ENCODE measurements at regions not wholly inside any gene's neighbourhood (a gene's known extent, or its start where the extent isn't known, plus 50 kb on each side); places are given as distances from the start of the nearest gene placed in this dataset.

DNA sequence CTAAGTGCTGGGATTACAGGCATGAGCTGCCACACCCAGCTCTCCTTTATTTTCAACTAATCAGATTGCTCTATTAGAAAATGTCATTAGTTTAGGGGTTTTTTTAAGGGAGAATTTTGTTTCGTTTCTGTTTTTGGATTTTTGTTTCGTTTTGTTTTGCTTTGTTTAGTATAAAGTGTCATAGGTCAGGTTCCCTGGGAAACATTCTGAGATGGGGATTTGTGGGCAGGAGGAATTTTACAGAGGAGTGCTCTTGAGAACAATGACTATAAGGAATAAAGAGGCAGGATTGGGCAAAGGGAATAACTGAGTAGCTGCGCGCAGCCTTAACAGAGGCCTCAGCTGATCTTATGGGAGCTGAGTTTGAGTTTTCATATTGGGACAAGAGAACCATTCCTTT, 86.8 kb upstream of the NR2F2 start:
- H3K9me3 Mint-ChIP-seq, result peaks cover 2% of the 10 kb centered on the region
- no peaks in the 10 kb centered on the region for H3K36me3 Mint-ChIP-seq
- CTCF ChIA-PET, result no interaction called here
- no peaks in the 10 kb centered on the region for H3K4me1 Mint-ChIP-seq
- no peak for DNase-seq
- H3K4me3 Mint-ChIP-seq, result no peak overlapping the region
- no peak overlapping the region for H3K27ac Mint-ChIP-seq
- no peaks in the 10 kb centered on the region for H3K27me3 Mint-ChIP-seq

DNA sequence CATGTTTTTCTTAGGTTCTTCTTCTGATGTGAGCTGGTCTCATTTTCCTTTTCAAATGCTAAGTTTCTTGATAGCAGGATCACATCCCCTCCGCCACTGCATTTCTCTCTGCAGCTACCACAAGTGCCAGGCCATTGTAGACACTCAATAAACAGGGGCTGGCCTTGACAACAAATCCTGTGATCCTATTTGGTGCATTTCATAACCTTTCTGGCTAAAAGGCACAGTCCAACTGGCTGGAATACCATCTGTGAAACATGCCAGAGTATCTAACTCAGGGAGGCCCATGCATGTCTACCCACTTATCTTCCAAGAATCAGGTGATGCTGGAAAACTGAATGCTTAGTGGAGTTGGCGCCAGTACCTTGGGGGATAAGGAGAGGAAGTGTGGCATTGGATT, 85.2 kb upstream of the NR2F2 start:
- Mint-ChIP-seq H3K36me3 (no peaks in the 10 kb centered on the region), H3K4me1 (no peaks in the 10 kb centered on the region), H3K9me3 (peaks cover 2% of the 10 kb centered on the region), H3K4me3 (no peak overlapping the region), H3K27me3 (no peaks in the 10 kb centered on the region), H3K27ac (no peak overlapping the region)
- no peak for DNase-seq
- CTCF ChIA-PET, result no interaction called here

DNA sequence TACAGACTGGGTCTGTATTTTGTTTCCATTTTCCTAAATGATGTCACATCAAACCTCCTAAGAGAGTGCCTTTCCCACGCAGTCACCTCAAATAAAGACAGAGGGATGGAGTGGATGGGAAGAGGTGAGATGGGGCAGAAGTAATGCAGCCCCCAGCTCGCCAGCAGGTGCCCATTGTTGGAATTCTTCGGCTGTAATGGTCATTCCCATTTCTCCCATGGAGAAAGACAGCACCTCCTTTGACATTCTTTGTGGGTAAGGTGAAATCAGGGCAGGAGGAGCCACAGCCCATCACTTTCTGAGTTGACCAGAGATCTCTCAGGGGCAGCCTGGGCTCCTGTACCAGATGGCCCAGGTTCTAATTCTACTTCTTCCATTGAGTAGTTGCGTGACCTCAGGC, 84.4 kb upstream of the NR2F2 start:
- Mint-ChIP-seq H3K4me1 (no peaks in the 10 kb centered on the region), H3K36me3 (no peaks in the 10 kb centered on the region), H3K27me3 (no peaks in the 10 kb centered on the region), H3K27ac (no peak overlapping the region), H3K4me3 (no peak overlapping the region), H3K9me3 (peaks cover 2% of the 10 kb centered on the region)
- DNase-seq, result no peak
- CTCF ChIA-PET, result no interaction called here

DNA sequence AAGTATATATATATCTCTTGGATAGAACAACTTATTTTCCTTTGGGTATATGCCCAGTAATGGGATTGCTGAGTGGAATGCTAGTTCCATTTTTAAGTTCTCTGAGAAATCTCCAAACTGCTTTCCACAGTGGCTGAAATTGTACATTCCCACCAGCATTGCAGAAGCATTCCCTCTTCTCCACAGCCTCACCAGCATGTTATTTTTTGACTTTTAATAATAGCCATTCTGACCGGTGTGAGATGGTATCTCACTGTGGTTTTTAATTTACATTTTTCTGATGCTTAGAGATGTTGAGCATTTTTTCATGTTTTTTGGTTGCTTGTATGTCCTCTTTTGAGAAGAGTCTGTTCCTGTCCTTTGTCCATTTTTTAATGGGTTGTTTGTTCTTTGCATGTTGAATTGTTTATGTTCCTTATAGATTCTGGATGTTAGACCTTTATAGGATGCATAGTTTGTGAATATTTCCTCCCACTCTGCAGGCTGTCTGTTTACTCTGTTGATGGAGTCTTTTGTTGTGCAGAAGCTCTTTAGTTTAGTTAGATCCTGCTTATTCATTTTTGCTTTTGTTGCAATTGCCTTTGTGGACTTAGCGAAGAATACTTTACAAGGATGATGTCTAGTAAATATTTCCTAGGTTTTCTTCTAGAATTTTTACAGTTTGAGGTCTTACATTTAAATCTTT, 82.7 kb upstream of the NR2F2 start:
- Mint-ChIP-seq H3K4me3 (no peak overlapping the region), H3K4me1 (no peaks in the 10 kb centered on the region), H3K27me3 (no peaks in the 10 kb centered on the region), H3K36me3 (no peaks in the 10 kb centered on the region), H3K27ac (no peak overlapping the region), H3K9me3 (peaks cover 2% of the 10 kb centered on the region)
- DNase-seq, result no peak
- CTCF ChIA-PET, result interaction anchor here (0.6 kb wide), 1 partner anchor 1774 kb away, joined by 4 read pairs; no protein-coding TSS in a partner anchor

DNA sequence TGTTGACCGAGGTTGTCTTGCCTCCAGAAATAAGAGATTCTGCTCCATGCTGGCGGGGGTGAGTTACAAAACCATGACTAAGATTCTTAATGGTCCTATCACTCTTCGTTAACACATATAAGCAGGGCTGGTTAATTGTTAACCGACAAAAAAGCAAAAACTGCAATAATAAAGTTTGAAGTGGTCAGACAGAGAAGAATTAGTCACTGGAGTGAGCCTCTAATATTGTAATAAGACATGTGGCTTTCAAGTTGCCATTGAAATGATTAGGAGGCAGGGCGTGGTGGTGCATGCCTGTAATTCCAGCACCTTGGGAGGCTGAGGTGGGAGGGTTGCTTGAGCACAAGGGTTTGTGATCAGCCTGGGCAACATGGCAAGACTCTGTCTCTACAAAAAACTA, 78.4 kb upstream of the NR2F2 start:
- H3K9me3 Mint-ChIP-seq, result no peaks in the 10 kb centered on the region
- H3K27me3 Mint-ChIP-seq, result no peaks in the 10 kb centered on the region
- no peaks in the 10 kb centered on the region for H3K36me3 Mint-ChIP-seq
- no peak overlapping the region for H3K27ac Mint-ChIP-seq
- no peaks in the 10 kb centered on the region for H3K4me1 Mint-ChIP-seq
- no peak overlapping the region for H3K4me3 Mint-ChIP-seq
- CTCF ChIA-PET, result no interaction called here
- DNase-seq, result no peak

DNA sequence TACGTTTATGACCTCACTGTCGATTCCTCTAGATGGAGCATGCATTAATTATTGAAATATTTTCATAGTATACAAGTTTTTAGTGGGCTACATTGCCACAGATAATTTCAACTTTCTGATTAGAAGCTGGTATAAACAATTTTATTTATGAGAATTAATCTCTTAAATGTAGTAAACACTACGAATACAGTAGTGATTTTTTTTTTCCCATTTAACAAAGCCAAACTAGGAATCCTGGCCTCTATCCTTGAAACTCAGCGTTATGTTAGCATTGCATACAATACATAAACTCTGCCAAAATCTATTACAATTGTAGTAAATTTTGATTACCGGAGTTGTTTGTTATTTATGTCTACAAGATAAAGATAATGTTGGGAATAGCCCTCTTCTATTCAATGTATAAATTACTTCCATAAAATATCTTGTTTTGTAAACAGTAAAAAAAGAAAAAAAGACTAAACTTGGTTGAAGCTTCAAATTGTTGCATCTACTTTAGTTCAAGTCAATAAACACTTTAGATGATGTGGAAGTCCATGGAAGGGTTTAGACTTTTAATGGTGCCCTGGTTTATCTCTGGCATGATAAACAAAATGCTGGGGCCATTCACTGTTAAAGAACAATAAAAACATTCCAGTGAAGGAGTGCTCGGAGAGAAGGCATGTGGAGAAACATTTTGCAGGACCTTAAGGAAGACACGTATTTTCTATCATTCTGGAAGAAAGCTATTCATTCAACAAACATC, 77.3 kb upstream of the NR2F2 start:
- no peaks in the 10 kb centered on the region for H3K36me3 Mint-ChIP-seq
- CTCF ChIA-PET, result no interaction called here
- H3K9me3 Mint-ChIP-seq, result no peaks in the 10 kb centered on the region
- no peak overlapping the region for H3K4me3 Mint-ChIP-seq
- no peak overlapping the region for H3K27ac Mint-ChIP-seq
- DNase-seq, result no peak
- no peaks in the 10 kb centered on the region for H3K4me1 Mint-ChIP-seq
- no peaks in the 10 kb centered on the region for H3K27me3 Mint-ChIP-seq

DNA sequence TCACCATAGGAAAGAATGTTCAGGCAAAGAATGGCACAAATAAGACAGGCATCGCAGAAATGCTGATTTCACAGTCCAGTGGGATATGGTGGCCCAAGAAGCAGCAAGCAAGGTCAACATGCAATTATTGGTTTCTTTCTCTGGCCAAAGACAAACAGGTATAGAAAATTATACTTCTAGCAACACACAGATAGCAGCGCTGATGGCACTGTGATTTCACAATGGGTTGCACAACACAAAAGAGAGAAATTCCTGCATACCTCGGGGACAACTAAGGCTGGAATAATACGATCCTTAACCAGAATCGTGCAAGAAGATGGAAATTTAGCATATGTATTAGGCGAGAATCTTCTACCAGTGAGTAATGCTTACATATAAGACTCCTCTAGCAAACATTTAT, 76.3 kb upstream of the NR2F2 start:
- Mint-ChIP-seq H3K9me3 (no peaks in the 10 kb centered on the region), H3K27me3 (no peaks in the 10 kb centered on the region), H3K36me3 (no peaks in the 10 kb centered on the region), H3K27ac (no peak overlapping the region), H3K4me3 (no peak overlapping the region), H3K4me1 (no peaks in the 10 kb centered on the region)
- CTCF ChIA-PET, result no interaction called here
- no peak for DNase-seq

DNA sequence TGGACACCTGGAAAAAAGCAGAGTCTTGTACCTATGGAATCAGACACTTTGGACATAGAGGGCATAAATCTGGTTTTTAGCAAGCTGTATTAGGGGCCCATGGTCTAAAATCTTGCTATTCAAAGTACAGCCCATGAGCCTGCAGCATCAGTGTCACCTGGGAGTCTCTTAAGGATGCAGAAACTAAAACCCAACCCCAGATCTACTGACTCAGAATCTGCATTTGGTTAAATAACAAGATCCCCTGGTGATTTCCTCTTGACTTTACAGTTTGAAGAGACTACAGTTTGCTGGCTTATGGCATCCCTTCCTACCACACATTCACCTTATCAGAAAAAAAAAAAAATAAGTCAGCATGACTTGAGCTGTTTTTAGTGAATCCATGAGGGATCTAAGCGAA, 74.9 kb upstream of the NR2F2 start:
- Mint-ChIP-seq H3K27me3 (no peaks in the 10 kb centered on the region), H3K4me1 (no peaks in the 10 kb centered on the region), H3K9me3 (no peaks in the 10 kb centered on the region), H3K27ac (no peak overlapping the region), H3K4me3 (no peak overlapping the region), H3K36me3 (no peaks in the 10 kb centered on the region)
- CTCF ChIA-PET, result no interaction called here
- DNase-seq, result no peak

DNA sequence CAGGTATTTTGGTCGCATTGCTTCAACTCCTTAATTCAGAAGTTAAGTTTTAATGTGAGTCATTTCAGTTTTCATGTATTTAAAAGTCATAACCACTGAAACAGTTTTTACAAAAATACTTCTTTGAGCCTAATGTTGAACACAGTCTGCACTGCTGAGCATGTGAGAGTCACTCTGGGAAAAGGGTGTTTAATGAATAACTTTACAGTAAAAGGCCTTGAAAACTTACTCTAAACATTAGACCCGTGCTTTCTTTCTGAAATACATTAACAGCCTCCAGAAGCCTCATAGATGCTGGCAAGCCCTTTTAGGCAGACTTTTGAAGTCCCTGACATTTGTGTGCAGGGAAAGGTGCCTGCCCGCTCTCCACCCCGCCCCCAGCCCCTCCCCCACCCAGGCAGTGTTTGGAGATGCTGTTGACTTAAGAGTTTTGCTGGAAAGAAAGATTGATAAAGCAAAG, 68.9 kb upstream of the NR2F2 start:
- H3K4me3 Mint-ChIP-seq, result no peak overlapping the region
- no peak for DNase-seq
- no peaks in the 10 kb centered on the region for H3K27me3 Mint-ChIP-seq
- no peak overlapping the region for H3K27ac Mint-ChIP-seq
- no peaks in the 10 kb centered on the region for H3K36me3 Mint-ChIP-seq
- H3K9me3 Mint-ChIP-seq, result no peaks in the 10 kb centered on the region
- H3K4me1 Mint-ChIP-seq, result no peaks in the 10 kb centered on the region
- CTCF ChIA-PET, result no interaction called here

DNA sequence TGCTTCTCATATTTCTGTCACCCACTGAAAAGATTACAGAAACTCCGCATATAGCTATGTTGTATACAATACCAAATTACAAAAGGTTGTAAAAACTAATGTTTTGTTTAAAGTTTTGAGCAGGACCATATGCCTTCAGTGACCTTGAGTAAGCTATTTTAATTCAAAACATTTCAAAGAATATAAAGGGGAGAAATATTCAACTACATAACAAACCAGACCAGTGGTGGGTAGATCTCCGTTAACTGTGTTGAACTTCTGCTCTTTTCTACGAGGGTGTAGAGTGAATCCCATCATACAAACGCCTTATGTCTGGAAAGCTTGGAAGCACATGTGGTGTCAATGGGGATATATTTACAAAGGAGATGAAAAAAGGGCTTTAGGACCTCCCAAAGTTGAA, 68.4 kb upstream of the NR2F2 start:
- CTCF ChIA-PET, result no interaction called here
- Mint-ChIP-seq H3K27ac (no peak overlapping the region), H3K4me3 (no peak overlapping the region), H3K36me3 (no peaks in the 10 kb centered on the region), H3K4me1 (no peaks in the 10 kb centered on the region), H3K27me3 (no peaks in the 10 kb centered on the region), H3K9me3 (no peaks in the 10 kb centered on the region)
- no peak for DNase-seq

DNA sequence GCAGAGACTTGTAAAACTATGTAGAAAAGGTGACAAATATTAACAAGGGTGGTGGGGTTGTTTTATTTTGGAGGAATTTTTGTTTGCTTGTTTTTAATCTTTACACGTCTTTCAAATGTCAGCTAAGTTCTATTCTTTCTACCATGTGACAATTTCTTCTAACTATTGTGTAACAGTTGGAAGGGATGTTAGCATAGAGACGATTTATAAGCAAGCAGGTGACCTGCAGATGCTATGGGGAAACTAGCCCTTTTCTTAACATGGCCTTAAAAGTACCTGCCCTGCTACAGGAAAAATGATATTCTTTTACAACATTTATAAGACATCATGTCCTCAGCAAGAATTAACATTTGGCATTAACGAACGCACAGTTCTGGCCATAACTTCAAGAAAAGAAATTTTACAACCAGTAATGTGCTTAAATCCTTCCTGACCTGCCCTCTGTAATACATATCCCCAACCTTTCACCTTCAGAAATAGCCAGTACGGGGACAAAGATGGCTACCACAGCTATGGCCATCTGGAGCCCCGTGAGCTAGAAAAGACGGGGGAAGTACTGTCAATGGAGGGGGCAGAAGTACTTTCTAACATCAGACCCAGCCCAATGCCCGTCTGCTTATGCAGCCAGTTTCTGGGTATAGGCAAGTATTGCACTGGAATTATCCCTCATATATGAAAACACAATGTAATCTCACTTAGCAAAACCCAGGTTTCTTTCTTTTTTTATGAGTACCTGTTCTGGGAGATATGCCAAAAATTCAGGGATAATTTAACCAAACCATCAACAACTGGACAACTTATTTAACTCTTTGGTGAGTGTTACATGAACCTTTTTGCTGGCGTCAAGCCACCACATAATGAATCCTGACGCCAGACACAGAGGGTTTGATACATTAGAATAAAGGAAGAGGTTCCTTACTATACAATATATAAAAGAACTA, 67.7 kb upstream of the NR2F2 start:
- H3K9me3 Mint-ChIP-seq, result no peaks in the 10 kb centered on the region
- no peaks in the 10 kb centered on the region for H3K36me3 Mint-ChIP-seq
- no peaks in the 10 kb centered on the region for H3K27me3 Mint-ChIP-seq
- DNase-seq, result no peak
- H3K27ac Mint-ChIP-seq, result no peak overlapping the region
- no peaks in the 10 kb centered on the region for H3K4me1 Mint-ChIP-seq
- H3K4me3 Mint-ChIP-seq, result no peak overlapping the region
- CTCF ChIA-PET, result no interaction called here

DNA sequence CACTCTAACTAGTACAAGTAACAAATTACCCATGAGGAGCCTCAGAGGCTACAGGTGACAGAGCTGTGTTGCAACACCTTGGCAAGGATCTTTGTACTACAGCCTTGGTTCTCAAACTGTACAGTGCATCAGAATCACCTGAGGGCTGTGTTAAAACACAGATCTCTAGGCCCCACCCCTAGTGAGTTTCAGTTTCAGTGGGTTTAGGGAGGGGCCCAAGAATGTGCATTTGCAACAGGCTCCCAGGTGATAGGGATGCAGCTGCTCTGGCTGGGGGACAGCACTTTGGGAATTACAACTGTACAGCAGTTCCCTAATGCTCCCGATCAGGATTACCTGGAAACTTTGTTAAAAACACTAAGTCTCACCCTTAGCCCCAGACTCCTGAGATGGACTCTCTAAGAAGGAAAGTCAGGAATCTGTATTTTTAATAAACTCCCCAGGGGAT, 66.1 kb upstream of the NR2F2 start:
- DNase-seq, result no peak
- Mint-ChIP-seq H3K4me3 (no peak overlapping the region), H3K27me3 (no peaks in the 10 kb centered on the region), H3K27ac (no peak overlapping the region), H3K9me3 (no peaks in the 10 kb centered on the region), H3K36me3 (no peaks in the 10 kb centered on the region), H3K4me1 (no peaks in the 10 kb centered on the region)
- CTCF ChIA-PET, result no interaction called here

DNA sequence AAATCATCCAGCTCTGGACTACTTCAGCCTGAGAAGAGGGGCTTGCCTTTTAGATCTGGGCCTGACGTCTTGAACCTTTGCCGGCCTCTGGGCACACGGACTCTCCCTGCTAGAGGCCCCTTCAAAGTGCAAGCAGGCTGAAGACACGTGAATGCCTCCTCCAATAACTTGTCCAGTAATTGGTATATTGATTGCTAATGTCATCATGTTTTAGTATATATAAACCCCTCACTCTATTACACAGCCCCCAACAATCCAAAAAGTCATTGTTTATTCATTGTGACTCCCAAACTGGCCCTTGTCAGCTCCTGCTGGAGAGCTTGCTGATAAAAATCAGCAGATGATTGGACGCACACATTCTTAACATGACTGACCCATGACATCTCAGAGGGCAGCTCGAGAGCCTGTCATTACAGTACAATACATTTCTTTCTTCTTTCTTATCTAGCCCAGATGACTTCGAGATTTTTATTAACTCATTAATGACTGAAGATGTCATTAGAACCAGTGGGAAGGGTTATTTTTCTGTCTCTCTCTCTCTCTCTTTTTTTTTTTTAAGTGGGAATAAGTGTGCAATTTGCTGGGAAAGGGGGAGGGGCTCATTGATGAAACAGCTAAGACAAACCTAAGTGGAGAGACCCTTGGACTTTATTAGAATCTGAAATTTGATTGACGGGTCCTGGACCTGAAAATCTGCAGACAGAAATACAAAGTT, 65.5 kb upstream of the NR2F2 start:
- CTCF ChIA-PET, result no interaction called here
- no peak overlapping the region for H3K4me3 Mint-ChIP-seq
- DNase-seq, result no peak
- no peaks in the 10 kb centered on the region for H3K4me1 Mint-ChIP-seq
- H3K36me3 Mint-ChIP-seq, result no peaks in the 10 kb centered on the region
- H3K27me3 Mint-ChIP-seq, result no peaks in the 10 kb centered on the region
- H3K27ac Mint-ChIP-seq, result no peak overlapping the region
- no peaks in the 10 kb centered on the region for H3K9me3 Mint-ChIP-seq

DNA sequence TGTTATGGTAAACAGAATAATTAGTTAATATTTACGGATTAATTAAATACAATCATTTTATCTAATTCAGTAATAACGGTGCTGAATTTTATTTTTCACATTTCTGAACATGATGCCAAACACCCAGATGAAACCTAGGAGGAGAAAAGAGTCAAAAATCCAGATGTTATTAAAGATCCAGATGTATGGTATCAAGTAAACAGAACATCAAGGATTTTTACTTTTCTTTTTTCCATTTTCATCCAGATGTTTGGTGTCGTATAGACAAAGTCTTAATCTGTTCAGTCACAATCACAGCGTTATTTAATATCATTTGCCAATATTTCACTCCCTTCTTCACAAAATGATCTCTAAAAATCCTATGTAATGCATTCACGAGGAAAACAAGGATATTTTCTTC, 64.0 kb upstream of the NR2F2 start:
- H3K36me3 Mint-ChIP-seq, result no peaks in the 10 kb centered on the region
- no peak for DNase-seq
- no peaks in the 10 kb centered on the region for H3K27me3 Mint-ChIP-seq
- CTCF ChIA-PET, result no interaction called here
- H3K27ac Mint-ChIP-seq, result no peak overlapping the region
- no peaks in the 10 kb centered on the region for H3K4me1 Mint-ChIP-seq
- H3K9me3 Mint-ChIP-seq, result no peaks in the 10 kb centered on the region
- H3K4me3 Mint-ChIP-seq, result no peak overlapping the region
